ENCODE measurements at regions not wholly inside any gene's neighbourhood (a gene's known extent, or its start where the extent isn't known, plus 50 kb on each side); places are given as distances from the start of the nearest gene placed in this dataset.
"Not testable (repeated sequence)": the region's sequence is repeated elsewhere in the genome, so short reads cannot be mapped to it uniquely, and the experiment has no call there.

DNA sequence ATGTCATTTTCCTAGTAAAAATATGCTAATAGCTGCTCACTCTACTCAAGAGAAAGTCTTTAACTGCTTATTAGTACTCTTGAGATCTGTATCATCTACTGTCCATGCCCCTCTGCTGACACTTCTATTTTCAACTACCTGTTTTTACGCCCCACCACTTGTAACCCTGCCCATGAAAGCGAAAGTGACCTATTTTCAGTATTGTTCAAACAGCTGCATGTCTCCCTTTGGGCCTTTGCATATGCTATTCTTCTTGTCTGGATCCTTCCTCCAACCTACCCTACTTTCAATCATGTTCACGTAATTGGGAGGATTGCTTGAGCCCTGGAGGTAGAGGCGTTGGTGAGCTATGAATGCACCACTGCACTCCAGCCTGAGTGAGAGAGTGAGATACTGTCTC lies 1481.3 kb downstream of the GATA3 start:
- no peak overlapping the region for H3K4me3 ChIP-seq
- no peaks in the 10 kb centered on the region for H3K9me3 ChIP-seq
- H3K36me3 ChIP-seq = no peaks in the 10 kb centered on the region

GRCh38 chr10:9545073-9545472 lies 1472.6 kb upstream of the CELF2 start:
- DNase-seq = no peak
- Histone ChIP-seq H3K36me3 (no peaks in the 10 kb centered on the region), H3K9me3 (no peaks in the 10 kb centered on the region; the same call in 1 of the 2 replicates), H3K4me3 (no peak overlapping the region), H3K27me3 (no peaks in the 10 kb centered on the region)

More for the DNA sequence above, 1481.3 kb downstream of the GATA3 start:
- H3K27me3 ChIP-seq = no peaks in the 10 kb centered on the region
- DNase-seq = no peak

DNA sequence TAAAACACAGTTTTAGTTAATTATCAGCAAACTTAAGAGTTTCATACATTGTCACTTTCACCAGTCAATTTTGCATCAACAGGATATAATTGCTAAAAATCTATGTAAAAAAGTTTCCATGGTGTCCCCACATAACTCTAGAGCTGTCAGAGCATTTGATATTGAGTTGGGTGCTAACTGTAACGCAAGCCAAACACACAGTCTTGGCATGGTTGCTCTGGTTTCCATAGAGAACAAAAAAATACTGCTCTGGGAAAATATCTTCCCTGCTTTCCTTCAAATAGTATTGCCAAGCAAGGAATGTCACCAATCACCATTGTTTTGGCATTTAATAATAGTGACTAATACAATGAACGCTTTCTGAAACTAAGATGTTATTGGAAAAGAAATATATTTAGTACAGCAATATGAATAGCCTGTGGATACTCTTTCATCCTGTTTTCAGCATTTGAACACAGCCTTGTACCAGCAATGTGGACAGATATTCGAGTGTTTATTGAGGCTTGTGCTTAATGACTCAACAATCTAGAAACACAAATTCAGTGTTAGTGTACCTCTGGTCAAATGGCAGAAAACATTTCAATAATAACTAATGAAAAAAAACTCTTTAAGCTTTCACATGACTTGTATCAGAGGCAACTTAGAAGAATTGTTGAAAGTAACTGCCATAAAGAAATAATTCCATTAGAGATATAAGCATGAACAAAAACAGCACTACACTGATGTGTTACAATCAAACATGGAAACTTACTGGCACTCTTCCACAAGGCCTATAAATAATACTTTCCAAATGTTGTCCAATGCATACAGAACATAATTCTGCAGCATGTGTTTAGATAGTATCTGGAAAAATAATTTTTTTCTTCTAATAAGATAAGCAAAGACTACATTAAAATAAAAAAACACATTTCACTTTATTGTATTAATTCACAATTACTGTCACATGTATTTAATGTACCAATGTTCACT lies 1469.5 kb upstream of the CELF2 start:
- Histone ChIP-seq H3K9me3 (peaks cover 11% of the 10 kb centered on the region), H3K4me3 (no peak overlapping the region), H3K36me3 (no peaks in the 10 kb centered on the region), H3K27me3 (no peaks in the 10 kb centered on the region)
- DNase-seq = no peak

DNA sequence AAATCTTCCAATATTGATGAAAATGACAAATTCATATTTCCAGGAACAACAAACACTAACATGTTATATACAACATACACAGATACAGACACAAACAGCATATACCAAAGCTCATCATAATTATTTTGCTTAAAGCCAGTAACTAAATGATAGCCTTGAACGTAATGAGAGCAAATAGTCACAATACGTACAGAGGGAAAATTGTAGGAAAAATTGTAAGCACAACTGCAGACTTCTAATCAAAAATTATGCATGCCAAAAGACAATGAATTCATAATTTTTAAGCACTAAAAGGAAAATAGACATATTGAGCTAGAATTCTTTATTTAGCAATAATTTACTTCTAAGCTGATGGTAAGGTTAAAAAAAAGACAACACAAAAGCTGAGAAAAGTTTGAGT lies 1466.9 kb upstream of the CELF2 start:
- no peak overlapping the region for H3K4me3 ChIP-seq
- DNase-seq = no peak
- no peaks in the 10 kb centered on the region for H3K27me3 ChIP-seq
- peaks cover 11% of the 10 kb centered on the region for H3K9me3 ChIP-seq
- no peaks in the 10 kb centered on the region for H3K36me3 ChIP-seq

- no peak overlapping the region for H3K4me3 ChIP-seq
- no peak for DNase-seq
- no peaks in the 10 kb centered on the region for H3K27me3 ChIP-seq
- H3K9me3 ChIP-seq = peaks cover 11% of the 10 kb centered on the region
- no peaks in the 10 kb centered on the region for H3K36me3 ChIP-seq
These were observed 1463.4 kb upstream of the CELF2 start for GRCh38 chr10:9554321-9554720.

GRCh38 chr10:9560976-9561375 lies 1456.7 kb upstream of the CELF2 start:
- no peak overlapping the region for H3K4me3 ChIP-seq
- no peaks in the 10 kb centered on the region for H3K36me3 ChIP-seq
- no peaks in the 10 kb centered on the region for H3K27me3 ChIP-seq
- H3K9me3 ChIP-seq = no peaks in the 10 kb centered on the region
- no peak for DNase-seq

GRCh38 chr10:9561821-9562505 lies 1455.7 kb upstream of the CELF2 start:
- no peaks in the 10 kb centered on the region for H3K9me3 ChIP-seq
- no peaks in the 10 kb centered on the region for H3K27me3 ChIP-seq
- H3K36me3 ChIP-seq = no peaks in the 10 kb centered on the region
- DNase-seq = no peak
- no peak overlapping the region for H3K4me3 ChIP-seq

DNA sequence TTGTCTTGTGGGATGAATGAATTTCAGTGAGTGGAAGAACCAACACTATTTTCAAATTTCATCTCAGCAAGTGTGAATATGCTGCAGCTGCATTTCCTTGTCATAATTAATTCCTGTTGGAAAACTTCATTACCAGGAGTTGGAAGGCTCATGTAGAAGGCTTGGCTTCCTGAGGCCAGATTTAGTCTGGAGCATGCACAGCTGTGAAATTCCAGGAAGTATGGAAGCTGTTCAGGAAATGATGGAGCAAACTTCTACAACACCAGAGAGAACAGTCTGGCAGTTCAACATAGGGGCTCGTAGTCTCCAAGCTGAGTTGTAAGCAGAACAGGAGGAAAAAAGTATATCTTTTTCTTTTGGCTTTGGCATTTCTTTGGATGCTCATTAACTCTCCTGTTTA lies 1439.9 kb upstream of the CELF2 start:
- no peak for DNase-seq
- H3K4me3 ChIP-seq = no peak overlapping the region

DNA sequence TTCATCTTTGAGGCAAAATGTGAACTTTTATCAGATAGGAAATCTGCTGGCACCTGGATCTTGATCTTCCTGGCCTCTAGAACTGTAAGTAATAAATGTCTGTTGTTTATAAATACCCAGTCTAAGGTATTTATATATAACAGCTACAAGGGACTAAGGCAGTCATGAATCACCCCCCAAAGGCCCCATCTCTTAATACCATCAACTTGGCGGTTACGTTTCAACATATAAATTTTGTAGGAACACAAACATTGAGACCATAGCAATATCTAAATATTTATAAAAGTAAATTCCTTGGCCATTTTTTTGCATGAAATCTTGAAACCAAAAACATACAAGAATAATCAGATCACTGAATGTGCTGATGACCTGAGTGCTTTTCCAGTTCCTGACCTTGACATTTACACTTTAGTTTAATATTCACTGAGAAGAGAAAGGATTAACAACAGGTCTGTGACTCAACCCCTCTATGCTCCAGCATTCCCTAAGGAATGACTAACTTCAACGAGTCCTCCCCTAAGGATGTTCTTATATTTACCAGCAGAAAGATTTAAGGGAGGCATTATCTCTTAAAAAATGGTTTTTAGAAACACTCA lies 1438.5 kb upstream of the CELF2 start:
- Histone ChIP-seq H3K9me3 (peaks cover 3% of the 10 kb centered on the region; the same call in 1 of the 2 replicates), H3K27me3 (no peaks in the 10 kb centered on the region), H3K4me3 (no peak overlapping the region), H3K36me3 (no peaks in the 10 kb centered on the region)
- peak; percentile 46 for DNase-seq

More for the DNA sequence above, 1439.9 kb upstream of the CELF2 start:
- no peaks in the 10 kb centered on the region for H3K27me3 ChIP-seq
- H3K9me3 ChIP-seq = peaks cover 3% of the 10 kb centered on the region; the same call in 1 of the 2 replicates
- H3K36me3 ChIP-seq = no peaks in the 10 kb centered on the region

DNA sequence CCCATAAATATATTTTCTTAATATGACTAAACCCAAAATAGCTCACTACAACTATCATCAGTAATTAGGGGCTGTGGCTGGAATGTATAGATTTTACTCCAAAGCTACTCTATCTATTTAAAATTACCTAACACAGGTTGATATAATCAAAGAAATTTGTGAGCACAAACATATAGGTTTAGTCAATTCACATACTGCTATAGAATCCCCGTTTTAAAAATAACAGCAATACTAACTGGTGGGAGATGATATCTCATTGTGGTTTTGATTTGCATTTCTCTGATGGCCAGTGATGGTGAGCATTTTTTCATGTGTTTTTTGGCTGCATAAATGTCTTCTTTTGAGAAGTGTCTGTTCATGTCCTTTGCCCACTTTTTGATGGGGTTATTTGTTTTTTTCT lies 1434.9 kb upstream of the CELF2 start:
- not testable (repeated sequence) for H3K27me3 ChIP-seq, DNase-seq, H3K36me3 ChIP-seq, H3K9me3 ChIP-seq, H3K4me3 ChIP-seq

- Histone ChIP-seq H3K27me3 (no peaks in the 10 kb centered on the region), H3K36me3 (no peaks in the 10 kb centered on the region), H3K9me3 (no peaks in the 10 kb centered on the region; the same call in 1 of the 2 replicates), H3K4me3 (peak overlapping the region; percentile 36)
- DNase-seq = peak; percentile 84
These were observed 1421.2 kb upstream of the CELF2 start for GRCh38 chr10:9596368-9596920.

DNA sequence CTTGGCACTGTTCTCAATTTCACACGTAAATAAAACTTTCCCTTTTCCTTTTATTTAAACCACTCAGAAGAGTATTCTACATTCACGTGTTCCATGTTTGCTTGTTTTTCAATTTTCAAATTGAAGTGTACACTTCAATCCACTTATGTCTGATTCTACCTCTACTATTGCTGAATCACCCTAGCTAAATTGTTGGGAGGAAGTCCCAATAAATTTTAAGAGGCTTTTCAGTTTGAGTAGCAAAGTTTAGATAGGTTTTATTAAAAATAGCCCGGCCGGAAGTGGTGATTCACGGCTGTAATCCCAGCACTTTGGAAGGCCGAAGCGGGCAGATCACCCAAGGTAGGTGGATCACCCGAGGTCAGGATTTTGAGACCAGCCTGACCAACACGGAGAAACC lies 1414.7 kb upstream of the CELF2 start:
- Histone ChIP-seq H3K27me3 (no peaks in the 10 kb centered on the region), H3K36me3 (no peaks in the 10 kb centered on the region), H3K4me3 (no peak overlapping the region), H3K9me3 (no peaks in the 10 kb centered on the region; the same call in 1 of the 2 replicates)
- DNase-seq = peak; percentile 27

DNA sequence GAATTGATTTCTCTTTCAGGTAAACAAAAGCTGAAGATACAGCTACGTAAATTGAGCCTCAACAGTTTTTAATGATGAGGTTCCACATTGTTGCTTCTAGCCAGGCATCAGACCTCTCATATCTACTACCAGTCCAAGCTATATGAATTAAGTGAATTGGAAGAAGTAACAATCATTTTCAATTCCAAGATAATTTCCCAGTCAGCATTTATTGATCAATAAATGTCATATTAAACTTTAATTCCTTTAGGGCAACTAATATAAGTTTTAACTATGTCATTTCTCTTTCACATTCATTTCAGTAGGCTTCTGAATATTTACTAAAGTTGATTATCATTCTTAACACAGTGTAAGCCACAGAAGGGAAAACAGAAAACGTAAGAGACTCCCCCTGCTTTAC lies 1413.7 kb upstream of the CELF2 start:
- Histone ChIP-seq H3K27me3 (no peaks in the 10 kb centered on the region), H3K4me3 (no peak overlapping the region), H3K36me3 (no peaks in the 10 kb centered on the region), H3K9me3 (no peaks in the 10 kb centered on the region; the same call in 1 of the 2 replicates)
- DNase-seq = no peak

DNA sequence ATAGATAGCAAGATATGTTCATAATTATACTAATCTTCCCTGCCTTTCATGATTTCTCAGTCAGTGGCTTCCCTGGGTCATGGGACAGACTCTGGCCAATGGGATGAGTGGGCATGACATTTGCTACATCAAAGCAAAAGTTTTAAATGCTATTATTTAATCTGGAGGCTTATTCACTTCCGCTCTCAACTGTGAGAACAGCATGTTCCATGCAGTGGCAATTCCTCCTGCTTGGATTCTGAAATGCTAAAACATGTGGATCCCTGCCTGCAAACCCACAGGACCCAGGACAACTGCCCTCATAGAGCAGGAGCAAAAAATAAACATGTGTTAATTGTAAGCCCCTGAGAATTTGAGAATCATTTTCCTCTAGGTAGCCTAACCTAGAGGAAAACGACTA lies 1412.4 kb upstream of the CELF2 start:
- Histone ChIP-seq H3K4me3 (no peak overlapping the region), H3K9me3 (no peaks in the 10 kb centered on the region), H3K36me3 (no peaks in the 10 kb centered on the region), H3K27me3 (no peaks in the 10 kb centered on the region)
- DNase-seq = no peak

GRCh38 chr10:9608602-9609001 lies 1409.1 kb upstream of the CELF2 start:
- Histone ChIP-seq H3K9me3 (no peaks in the 10 kb centered on the region), H3K36me3 (no peaks in the 10 kb centered on the region), H3K4me3 (no peak overlapping the region), H3K27me3 (no peaks in the 10 kb centered on the region)
- DNase-seq = no peak

DNA sequence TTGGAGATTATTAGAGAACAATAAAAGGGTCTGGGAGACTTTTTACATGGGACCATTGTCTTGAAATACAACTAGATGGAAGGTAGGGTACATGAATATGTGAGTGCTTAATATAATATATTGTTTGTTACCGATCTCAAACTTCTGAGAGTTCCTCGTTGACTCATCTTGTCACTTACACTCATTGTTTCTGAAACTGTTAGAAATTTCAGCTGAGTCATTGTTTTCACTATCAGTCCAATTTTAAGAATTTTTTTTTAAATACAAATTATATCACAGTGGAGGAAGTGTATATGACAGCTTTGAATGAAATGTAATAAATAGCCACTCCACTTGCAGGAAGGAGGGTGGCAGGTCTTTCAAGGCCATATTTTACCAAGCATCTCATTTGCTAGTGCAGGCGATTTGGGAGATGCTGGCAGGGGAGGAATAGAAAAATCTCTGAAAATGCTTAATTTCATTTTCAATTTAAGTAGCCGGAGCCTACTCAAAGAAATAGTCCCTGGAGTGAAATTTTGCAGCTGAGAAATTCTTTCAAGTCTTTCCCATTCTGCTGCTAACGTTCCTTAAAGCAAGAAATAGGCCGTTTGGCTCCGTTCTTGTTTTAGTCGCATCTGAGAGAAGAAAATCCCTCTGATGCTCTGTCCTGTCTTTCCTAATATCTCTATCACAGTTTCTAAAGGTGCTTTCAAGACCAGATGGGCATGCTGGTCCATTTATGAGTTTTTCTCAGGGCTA lies 1404.2 kb upstream of the CELF2 start:
- H3K36me3 ChIP-seq = no peaks in the 10 kb centered on the region
- DNase-seq = no peak
- no peak overlapping the region for H3K4me3 ChIP-seq
- no peaks in the 10 kb centered on the region for H3K27me3 ChIP-seq
- H3K9me3 ChIP-seq = peaks cover 4% of the 10 kb centered on the region; the same call in 1 of the 2 replicates
